HG02973 (cell line): ENCODE measurements at regions not wholly inside any gene's neighbourhood (a gene's known extent, or its start where the extent isn't known, plus 50 kb on each side); places are given as distances from the start of the nearest gene placed in this dataset.

Source experiments
- ATAC-seq: cut with Tn5 transposase; IDR thresholded peaks from one replicate; pipeline ENCODE4 v1.9.1; 2021; ENCODE audit warnings: moderate library complexity; ENCODE audit not compliant: unreplicated experiment

GRCh38 chr7:156001496-156002260 is 189.4 kb upstream of the SHH start:
- no peak for ATAC-seq

- ATAC-seq = no peak
Observed at GRCh38 chr7:156000601-156001396, 188.5 kb upstream of the SHH start.

- no peak for ATAC-seq
Observed at GRCh38 chr7:155999631-156000489, 187.6 kb upstream of the SHH start.

GRCh38 chr7:155998766-155999630 is 186.7 kb upstream of the SHH start:
- ATAC-seq = no peak

- no peak for ATAC-seq
Observed at GRCh38 chr7:155998328-155998691, 186.0 kb upstream of the SHH start.

- no peak for ATAC-seq
Observed at GRCh38 chr7:155997431-155998327, 185.4 kb upstream of the SHH start.

- no peak for ATAC-seq
Observed at GRCh38 chr7:155996718-155997280, 184.5 kb upstream of the SHH start.

- no peak for ATAC-seq
Observed at GRCh38 chr7:155995183-155995612, 182.9 kb upstream of the SHH start.

GRCh38 chr7:155994279-155994811 is 182.1 kb upstream of the SHH start:
- ATAC-seq = no peak

- ATAC-seq = no peak
Observed at GRCh38 chr7:155993420-155994278, 181.4 kb upstream of the SHH start.

- ATAC-seq = no peak
Observed at GRCh38 chr7:155992974-155993373, 180.7 kb upstream of the SHH start.

GRCh38 chr7:155992538-155992937 is 180.3 kb upstream of the SHH start:
- no peak for ATAC-seq

GRCh38 chr7:155992107-155992506 is 179.8 kb upstream of the SHH start:
- ATAC-seq = no peak

GRCh38 chr7:155991470-155991869 is 179.2 kb upstream of the SHH start:
- no peak for ATAC-seq

GRCh38 chr7:155988416-155988815 is 176.2 kb upstream of the SHH start:
- no peak for ATAC-seq

- ATAC-seq = no peak
Observed at GRCh38 chr7:155987681-155988235, 175.5 kb upstream of the SHH start.

- ATAC-seq = no peak
Observed at GRCh38 chr7:155986497-155987160, 174.4 kb upstream of the SHH start.
